Smooth muscle cell (in vitro differentiated cells): ENCODE measurements at regions not wholly inside any gene's neighbourhood (a gene's known extent, or its start where the extent isn't known, plus 50 kb on each side); places are given as distances from the start of the nearest gene placed in this dataset.

Experiments used
- DNase-seq: peaks from one replicate; lab custom pipeline; 2025; ENCODE audit not compliant: unreplicated experiment; lab: John Stamatoyannopoulos, UW
- H2AFZ ChIP-seq: fragments of 200-600 bp; sonication (generic); 2 replicates; pipeline ENCODE4 v1.6.0; 2016; ENCODE audit warnings: antibody characterized with exemption, low read depth, mild to moderate bottlenecking
- H3F3A ChIP-seq: fragments of 200-600 bp; sonication (generic); 2 replicates; pipeline ENCODE4 v1.6.0; 2017; ENCODE audit warnings: antibody characterized with exemption, low read depth
- H3K27ac ChIP-seq: fragments of 200-600 bp; sonication (generic); 2 replicates; pipeline ENCODE4 v1.5.1; 2016; ENCODE audit warnings: low read depth, mild to moderate bottlenecking
- H3K27me3 ChIP-seq: fragments of 200-600 bp; sonication (generic); 2 replicates; pipeline ENCODE4 v1.6.1; 2016; ENCODE audit warnings: low read depth, mild to moderate bottlenecking
- H3K36me3 ChIP-seq: fragments of 200-600 bp; sonication (generic); 2 replicates; pipeline ENCODE4 v1.5.1; 2016; ENCODE audit warnings: low read depth
- H3K4me1 ChIP-seq: fragments of 200-600 bp; sonication (generic); 2 replicates; pipeline ENCODE4 v1.5.1; 2016; ENCODE audit warnings: low read depth
- H3K4me2 ChIP-seq: fragments of 200-600 bp; sonication (generic); 2 replicates; pipeline ENCODE4 v1.6.0; 2016; ENCODE audit warnings: mild to moderate bottlenecking
- H3K4me3 ChIP-seq: fragments of 200-600 bp; sonication (generic); 2 replicates; pipeline ENCODE4 v1.5.1; 2016; ENCODE audit warnings: mild to moderate bottlenecking
- H3K79me2 ChIP-seq: fragments of 200-600 bp; sonication (generic); 2 replicates; pipeline ENCODE4 v1.6.0; 2016; ENCODE audit warnings: low read depth, mild to moderate bottlenecking
- H3K9ac ChIP-seq: fragments of 200-600 bp; sonication (generic); 2 replicates; pipeline ENCODE4 v1.6.0; 2016; ENCODE audit warnings: low read depth
- H3K9me3 ChIP-seq: fragments of 200-600 bp; sonication (generic); replicated peaks from 2 replicates; pipeline ENCODE4 v1.5.1; 2016; ENCODE audit warnings: low read depth
- H4K20me1 ChIP-seq: fragments of 200-600 bp; sonication (generic); 2 replicates; pipeline ENCODE4 v1.6.0; 2016; ENCODE audit warnings: low read depth
- CTCF ChIP-seq: fragments of 200-600 bp; sonication (generic); IDR thresholded peaks from 2 replicates; pipeline ENCODE4 v1.5.1; 2017; ENCODE audit warnings: borderline replicate concordance, mild to moderate bottlenecking, antibody characterized with exemption; ENCODE audit not compliant: insufficient read depth, poor library complexity, severe bottlenecking
- WGBS: methylation state at CpG from one replicate; pipeline ENCODE4 v1.1.7; 2016; ENCODE audit warnings: low lambda C conversion rate; 5-methylcytosine and 5-hydroxymethylcytosine counted together

DNA sequence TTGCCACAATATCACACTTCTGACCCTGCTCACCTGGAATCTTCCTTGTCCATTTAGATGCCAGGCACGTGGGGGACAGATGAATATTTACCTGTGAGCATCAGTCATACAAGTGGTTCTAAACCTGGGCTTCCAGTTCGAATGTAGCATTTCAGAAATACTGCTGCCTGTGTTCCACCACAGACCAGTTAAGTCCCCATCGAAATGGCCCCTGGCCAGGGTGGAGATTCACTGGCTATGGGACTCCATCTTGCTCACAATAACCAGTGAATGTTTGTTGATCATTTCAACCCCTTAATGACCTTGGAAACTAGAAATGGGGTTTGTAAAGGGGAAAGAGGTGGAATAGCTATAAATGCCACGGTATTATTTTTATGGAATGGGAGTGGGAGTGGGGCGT lies 73.8 kb downstream of the CLDN34 start:
- WGBS = 56% methylated on average over 5 of the region's 5 CpGs
- DNase-seq = no peak
- H4K20me1 ChIP-seq = peaks cover 34% of the 10 kb centered on the region

GRCh38 chrX:10041383-10041782 lies 74.2 kb downstream of the CLDN34 start:
- Histone ChIP-seq H3K9me3 (no peaks in the 10 kb centered on the region), H3K4me2 (no peak overlapping the region), H3F3A (no peaks in the 10 kb centered on the region), H3K4me3 (no peak overlapping the region), H3K4me1 (no peaks in the 10 kb centered on the region), H2AFZ (no peak overlapping the region), H3K27ac (no peak overlapping the region), H3K36me3 (no peaks in the 10 kb centered on the region), H3K27me3 (no peaks in the 10 kb centered on the region), H3K79me2 (no peaks in the 10 kb centered on the region), H3K9ac (no peak overlapping the region), H4K20me1 (peaks cover 34% of the 10 kb centered on the region)
- WGBS = 77% methylated on average over 4 of the region's 4 CpGs
- DNase-seq = no peak
- TF ChIP-seq CTCF = no peak

More for the DNA sequence above, 73.8 kb downstream of the CLDN34 start:
- no peaks in the 10 kb centered on the region for H3F3A ChIP-seq
- no peak overlapping the region for H2AFZ ChIP-seq
- H3K4me2 ChIP-seq = no peak overlapping the region
- no peaks in the 10 kb centered on the region for H3K36me3 ChIP-seq
- H3K9ac ChIP-seq = no peak overlapping the region
- H3K79me2 ChIP-seq = no peaks in the 10 kb centered on the region
- no peaks in the 10 kb centered on the region for H3K4me1 ChIP-seq
- TF ChIP-seq CTCF = no peak
- H3K27me3 ChIP-seq = no peaks in the 10 kb centered on the region
- no peak overlapping the region for H3K27ac ChIP-seq
- no peak overlapping the region for H3K4me3 ChIP-seq
- no peaks in the 10 kb centered on the region for H3K9me3 ChIP-seq

GRCh38 chrX:10042055-10042454 lies 74.9 kb downstream of the CLDN34 start:
- Histone ChIP-seq H3K9me3 (no peaks in the 10 kb centered on the region), H3K79me2 (no peaks in the 10 kb centered on the region), H3K4me2 (no peak overlapping the region), H3K4me1 (no peaks in the 10 kb centered on the region), H3K4me3 (no peak overlapping the region), H3K9ac (no peak overlapping the region), H2AFZ (no peak overlapping the region), H3K27ac (no peak overlapping the region), H3K36me3 (no peaks in the 10 kb centered on the region), H3K27me3 (no peaks in the 10 kb centered on the region), H4K20me1 (peaks cover 34% of the 10 kb centered on the region), H3F3A (no peaks in the 10 kb centered on the region)
- DNase-seq = no peak
- WGBS = 81% methylated on average over 4 of the region's 4 CpGs
- no peak for TF ChIP-seq CTCF

- Histone ChIP-seq H3K36me3 (no peaks in the 10 kb centered on the region), H3K4me1 (peaks cover 2% of the 10 kb centered on the region), H3K4me3 (no peak overlapping the region), H3K79me2 (no peaks in the 10 kb centered on the region), H3K9ac (no peak overlapping the region), H3F3A (no peaks in the 10 kb centered on the region), H2AFZ (no peak overlapping the region), H3K9me3 (no peaks in the 10 kb centered on the region), H3K4me2 (no peak overlapping the region), H3K27ac (no peak overlapping the region), H4K20me1 (peaks cover 38% of the 10 kb centered on the region), H3K27me3 (no peaks in the 10 kb centered on the region)
- 75% methylated on average over 7 of the region's 7 CpGs for WGBS
- no peak for TF ChIP-seq CTCF
- DNase-seq = no peak
Observed at GRCh38 chrX:10043386-10043785, 76.2 kb downstream of the CLDN34 start.
